ENCODE measurements at regions not wholly inside any gene's neighbourhood (a gene's known extent, or its start where the extent isn't known, plus 50 kb on each side); places are given as distances from the start of the nearest gene placed in this dataset.

DNA sequence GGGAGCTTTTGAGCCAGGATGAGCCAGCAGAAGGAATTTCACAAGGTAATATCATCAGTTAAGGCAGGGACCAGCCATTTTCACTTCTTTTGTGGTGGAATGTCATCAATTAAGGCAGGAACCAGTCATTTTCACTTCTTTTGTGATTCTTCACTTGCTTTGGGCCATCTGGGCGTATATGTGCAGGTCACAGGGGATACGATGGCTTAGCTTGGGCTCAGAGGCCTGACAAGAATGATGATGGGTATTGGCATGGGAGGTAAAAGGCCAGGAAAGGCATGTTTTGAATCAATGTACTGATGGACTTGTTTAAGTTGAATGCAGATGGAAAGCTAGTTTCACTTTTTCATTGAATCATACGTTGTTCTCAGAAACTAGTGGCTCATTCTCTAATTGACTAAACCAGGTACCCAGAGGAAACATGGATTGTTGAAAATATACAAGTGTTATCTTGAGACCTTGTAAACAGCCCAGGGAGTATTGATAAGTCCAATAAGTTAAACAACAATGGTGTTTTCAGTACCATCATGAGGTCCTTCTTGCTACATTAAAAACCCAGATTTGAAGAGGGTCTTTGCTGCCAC lies 1672.5 kb upstream of the DDX18 start:
- Histone ChIP-seq H3K4me2 (ENCODE audit: insufficient read depth in 1 of 2, low read depth in 2 of 2, low read length in 2 of 2) (no peak overlapping the region), H2AK5ac (ENCODE audit: low read depth, low read length) (no peak overlapping the region), H3K4ac (replicated peaks; ENCODE audit: insufficient read length, low read depth, low read length) (no peak overlapping the region), H3K56ac (replicated peaks; ENCODE audit: insufficient read length, low read depth, low read length) (no peak overlapping the region), H2BK20ac (ENCODE audit: low read length) (no peak overlapping the region), H3K79me1 (ENCODE audit: low read depth, low read length) (no peaks in the 10 kb centered on the region), H4K5ac (ENCODE audit: insufficient read length, low read depth, low read length) (no peak overlapping the region), H4K20me1 (replicated peaks in 1 of 2; ENCODE audit: control insufficient read depth in 1 of 2, insufficient read depth in 2 of 2, low read length in 2 of 2) (peaks cover 0 to 4% of the 10 kb centered on the region in 2 experiments), H3K9me3 (ENCODE audit: insufficient read depth in 2 of 2, low read depth in 1 of 2, low read length in 1 of 2) (0 out of 4 replicates have a peak, but pooled peaks cover 0 to 1% of the 10 kb centered on the region in 2 experiments), H2AFZ (ENCODE audit: low read length) (no peak overlapping the region), H3K36me3 (ENCODE audit: control insufficient read depth in 2 of 4, insufficient read depth in 4 of 4, low read length in 3 of 4) (no peaks in the 10 kb centered on the region), H3K18ac (ENCODE audit: extremely low read depth, low read length) (no peak overlapping the region), H3K79me2 (ENCODE audit: control insufficient read depth in 1 of 2, insufficient read depth in 2 of 2, low read length in 2 of 2) (no peaks in the 10 kb centered on the region), H3K27me3 (replicated peaks in 1 of 4; ENCODE audit: control insufficient read depth in 3 of 4, extremely low read depth in 1 of 4, insufficient read depth in 3 of 4, low read length in 3 of 4) (peaks cover 64 to 95% (median 82%) of the 10 kb centered on the region in 4 experiments), H4K91ac (replicated peaks; ENCODE audit: insufficient read length, low read length) (no peak overlapping the region), H3K14ac (ENCODE audit: insufficient read length) (no peak overlapping the region), H2BK5ac (ENCODE audit: low read depth, low read length) (no peak overlapping the region), H3K9ac (replicated peaks in 1 of 4; ENCODE audit: extremely low read depth in 1 of 4, low read depth in 3 of 4, low read length in 3 of 4) (no peak overlapping the region), H2BK12ac (ENCODE audit: low read depth, low read length) (no peak overlapping the region), H3K27ac (ENCODE audit: low read depth, low read length) (no peak overlapping the region), H4K8ac (ENCODE audit: extremely low read depth, insufficient read depth, low read length) (no peak overlapping the region), H3K23me2 (ENCODE audit: low read depth, low read length) (no peaks in the 10 kb centered on the region), H3K4me1 (replicated peaks in 1 of 4; ENCODE audit: control insufficient read depth in 3 of 4, insufficient read depth in 4 of 4, low read length in 3 of 4) (no peaks in the 10 kb centered on the region), H2BK120ac (replicated peaks; ENCODE audit: low read depth, low read length) (no peak overlapping the region), H3K23ac (ENCODE audit: insufficient read length) (no peak overlapping the region), H3K4me3 (ENCODE audit: extremely low read depth in 1 of 4, insufficient read depth in 2 of 4, low read depth in 3 of 4, low read length in 4 of 4) (no peak overlapping the region), H2BK15ac (ENCODE audit: low read length) (no peak overlapping the region)
- no peak for FAIRE-seq
- no peak for DNase-seq (ENCODE audit: low read depth in 1 of 2, low spot score in 2 of 2)
- ChIA-PET CTCF (ENCODE audit: partially characterized antibody) (interaction anchor here (1.6 kb wide), 1 partner anchor 43 kb away, joined by 3 read pairs; no protein-coding TSS in a partner anchor), POLR2A (ENCODE audit: partially characterized antibody) (no interaction called here)
- TF ChIP-seq CBX8 (IDR thresholded peaks at IDR 0.05; ENCODE audit: borderline replicate concordance, low read depth, low read length) = no peak
- peak; percentile 3 for TF ChIP-seq EZH2 (IDR thresholded peaks at IDR 0.05; ENCODE audit: low read depth, low read length, severe bottlenecking)
- WGBS, 2 experiments (ENCODE audit: extremely low coverage in 1 of 2, insufficient coverage in 1 of 2, insufficient read length in 1 of 2, insufficient replicate concordance in 2 of 2, low coverage in 1 of 2, low lambda C conversion rate in 2 of 2, missing lambda C conversion rate in 1 of 2) = 78% methylated on average over 3 of the region's 3 CpGs; no CpG with 5 or more reads in 1 of the 2 experiments

Data from H1 (cell line).